ENCODE measurements at regions not wholly inside any gene's neighbourhood (a gene's known extent, or its start where the extent isn't known, plus 50 kb on each side); places are given as distances from the start of the nearest gene placed in this dataset.

GRCh38 chr5:122705851-122706250 is 69.0 kb upstream of the SNX2 start:
- CTCF ChIA-PET = no interaction called here
- Mint-ChIP-seq H3K4me1 (peaks cover 5% of the 10 kb centered on the region; the same call in 1 of the 2 replicates), H3K36me3 (no peaks in the 10 kb centered on the region), H3K4me3 (no peak overlapping the region), H3K9me3 (peaks cover 1% of the 10 kb centered on the region; the same call in 1 of the 2 replicates), H3K27me3 (ENCODE audit: low read depth) (no peaks in the 10 kb centered on the region; the same call in 1 of the 2 replicates), H3K27ac (no peak overlapping the region)
- ATAC-seq (no peak), DNase-seq (ENCODE audit: low spot score) (no peak)
- POLR2A ChIA-PET = no interaction called here
- no peak for TF ChIP-seq ZNF671 (CRISPR knock-in tag; IDR thresholded peaks at IDR 0.05)
- no peak for TF ChIP-seq MLX (CRISPR knock-in tag; IDR thresholded peaks at IDR 0.05)
- no peak for TF ChIP-seq JAZF1 (CRISPR knock-in tag; IDR thresholded peaks at IDR 0.05)
- no peak for TF ChIP-seq ZNF219 (CRISPR knock-in tag; IDR thresholded peaks at IDR 0.05; ENCODE audit: borderline replicate concordance)
- TF ChIP-seq ZNF512 (CRISPR knock-in tag; IDR thresholded peaks at IDR 0.05; ENCODE audit: borderline replicate concordance) = no peak

GRCh38 chr5:122707796-122708195 is 67.1 kb upstream of the SNX2 start:
- H3K4me1 Mint-ChIP-seq = peaks cover 5% of the 10 kb centered on the region; the same call in 1 of the 2 replicates
- TF ChIP-seq ZBTB21 (CRISPR knock-in tag; IDR thresholded peaks at IDR 0.05; ENCODE audit: borderline replicate concordance) (no peak), IRF2 (CRISPR knock-in tag; IDR thresholded peaks at IDR 0.05; ENCODE audit: borderline replicate concordance, low read depth) (no peak)
- no peaks in the 10 kb centered on the region; the same call in 1 of the 2 replicates for H3K27me3 Mint-ChIP-seq (ENCODE audit: low read depth)
- no peaks in the 10 kb centered on the region for H3K36me3 Mint-ChIP-seq
- POLR2A ChIA-PET = no interaction called here
- no peak overlapping the region for H3K27ac Mint-ChIP-seq
- DNase-seq (ENCODE audit: low spot score) (no peak), ATAC-seq (no peak)
- CTCF ChIA-PET = no interaction called here
- no peak overlapping the region for H3K4me3 Mint-ChIP-seq
- peaks cover 3% of the 10 kb centered on the region; the same call in 1 of the 2 replicates for H3K9me3 Mint-ChIP-seq

- Mint-ChIP-seq H3K4me1 (no peaks in the 10 kb centered on the region), H3K36me3 (no peaks in the 10 kb centered on the region), H3K4me3 (no peak overlapping the region), H3K27me3 (ENCODE audit: low read depth) (no peaks in the 10 kb centered on the region), H3K9me3 (peaks cover 3% of the 10 kb centered on the region; the same call in 1 of the 2 replicates), H3K27ac (no peak overlapping the region)
- POLR2A ChIA-PET = no interaction called here
- CTCF ChIA-PET = no interaction called here
- DNase-seq (ENCODE audit: low spot score) (no peak), ATAC-seq (no peak)
- TF ChIP-seq NFYB (CRISPR knock-in tag; conservative IDR thresholded peaks at IDR 0.05; ENCODE audit: low read depth) (no peak), EMX1 (CRISPR knock-in tag; IDR thresholded peaks at IDR 0.05) (no peak), MAX (CRISPR knock-in tag; IDR thresholded peaks at IDR 0.05) (no peak), NR2C2 (CRISPR knock-in tag; IDR thresholded peaks at IDR 0.05) (no peak), JAZF1 (CRISPR knock-in tag; IDR thresholded peaks at IDR 0.05) (no peak), ATF2 (CRISPR knock-in tag; IDR thresholded peaks at IDR 0.05; ENCODE audit: borderline replicate concordance, low read depth) (no peak), NR3C1 (CRISPR knock-in tag; conservative IDR thresholded peaks at IDR 0.05; ENCODE audit: low read depth) (no peak), HMGXB4 (CRISPR knock-in tag; IDR thresholded peaks at IDR 0.05) (no peak), CTCF (IDR thresholded peaks at IDR 0.05) (no peak), ZNF121 (CRISPR knock-in tag; IDR thresholded peaks at IDR 0.05) (no peak), SOX15 (CRISPR knock-in tag; IDR thresholded peaks at IDR 0.05) (no peak), ZNF425 (CRISPR knock-in tag; conservative IDR thresholded peaks at IDR 0.05) (no peak), GTF2I (CRISPR knock-in tag; conservative IDR thresholded peaks at IDR 0.05) (no peak), NR1H2 (CRISPR knock-in tag; IDR thresholded peaks at IDR 0.05) (no peak), ATF3 (CRISPR knock-in tag; conservative IDR thresholded peaks at IDR 0.05) (no peak), MYBL2 (CRISPR knock-in tag; IDR thresholded peaks at IDR 0.05) (no peak), ZNF317 (CRISPR knock-in tag; IDR thresholded peaks at IDR 0.05; ENCODE audit: borderline replicate concordance, low read depth) (no peak)
Measured at GRCh38 chr5:122713041-122713440, 61.8 kb upstream of the SNX2 start.

Measured in WTC11 (cell line).